Psoas muscle (tissue), 7 donors: ENCODE measurements at regions not wholly inside any gene's neighbourhood (a gene's known extent, or its start where the extent isn't known, plus 50 kb on each side); places are given as distances from the start of the nearest gene placed in this dataset.
A peak's percentile ranks its signal among the peaks of the same experiment; 100 is the strongest.

ENCODE experiments used
- ATAC-seq, 4 donors: fragments of 200-7000 bp; cut with Tn5 transposase; one replicate each; pipeline ENCODE4 v1.9.1; 2020; ENCODE audit warnings: moderate library complexity in 3 of 4, mild to moderate bottlenecking in 2 of 4
- DNase-seq, 2 donors: peaks; one replicate each; pipeline ENCODE4 v3.0.0-alpha.2; 2020
- H3K27ac ChIP-seq: fragments of 200-600 bp; one replicate; pipeline ENCODE4 v1.8.0; 2022
- H3K27me3 ChIP-seq, 3 donors: fragments of 200-600 bp in 1 of 3; one replicate each; pipeline versions ENCODE4 v1.6.1 to v1.8.0; 2013 to 2022; ENCODE audit warnings: low read length in 2 of 3, mild to moderate bottlenecking in 2 of 3, moderate library complexity in 1 of 3; ENCODE audit not compliant: insufficient read depth in 3 of 3
- H3K36me3 ChIP-seq, 2 donors: fragments of 200-600 bp in 1 of 2; one replicate each; pipeline versions ENCODE4 v1.6.1 to v1.8.0; 2013 to 2022; ENCODE audit warnings: low read depth in 1 of 2, mild to moderate bottlenecking in 1 of 2, moderate library complexity in 1 of 2; ENCODE audit not compliant: insufficient read depth in 1 of 2
- H3K4me1 ChIP-seq: fragments of 200-600 bp; one replicate; pipeline ENCODE4 v1.8.0; 2022
- H3K4me3 ChIP-seq: fragments of 200-600 bp; one replicate; pipeline ENCODE4 v1.8.0; 2022; ENCODE audit warnings: mild to moderate bottlenecking
- H3K9me3 ChIP-seq: fragments of 200-600 bp; one replicate; pipeline ENCODE4 v1.8.0; 2022
- CTCF ChIP-seq: fragments of 200-600 bp; IDR thresholded peaks from one replicate; pipeline ENCODE4 v1.8.0; 2022; ENCODE audit warnings: antibody characterized with exemption
- WGBS, 3 donors: extraction: QIAGEN DNeasy Blood & Tissue Kit; methylation state at CpG; one replicate each; pipeline versions ENCODE4 v1.1.6 to v1.1.7; 2013; 5-methylcytosine and 5-hydroxymethylcytosine counted together
- intact Hi-C, 2 donors: fragments of 100-400 bp; cut with DNase I; formaldehyde crosslinking; loops; one replicate each; pipeline versions ENCODE4 v1.11.0 to v1.14.2; 2022
- donor health status: healthy with polysubstance abuse.
- donor health status: DM: no; HTN: no; CAD: no; lungs with moderate emphysema.
- donor health status: Bipolar disorder and iron deficiency.
- donor health status: healthy.
- donor health status: DM: yes; HTN: yes; CAD: no.
- donor health status: DM: no; HTN: no; CAD: no.
- donor health status: DM: yes; HTN: yes; CAD: no.

- DNase-seq: peak; percentile 42 to 62
- intact Hi-C loops: no loop called here
- no peaks in the 10 kb centered on the region for H3K9me3 ChIP-seq
- peaks cover 5% of the 10 kb centered on the region for H3K4me1 ChIP-seq
- peak in 2 of 4 donors; percentile 41 to 57 for ATAC-seq
- H3K27ac ChIP-seq: no peak overlapping the region
- no peak for TF ChIP-seq CTCF
- no peaks in the 10 kb centered on the region for H3K36me3 ChIP-seq
- H3K27me3 ChIP-seq: peaks cover 0 to 36% (median 7%) of the 10 kb centered on the region in 3 donors
- peak overlapping the region; percentile 70 for H3K4me3 ChIP-seq
- 1% methylated on average over 47 to 54 of the region's 54 CpGs for WGBS, 3 donors
Observed at GRCh38 chr12:24562771-24563431, 386.0 kb downstream of the BCAT1 start.

- Histone ChIP-seq H3K4me3 (peak overlapping the region; percentile 70), H3K27me3 (peaks cover 0 to 36% (median 7%) of the 10 kb centered on the region in 3 donors), H3K4me1 (peaks cover 5% of the 10 kb centered on the region), H3K9me3 (no peaks in the 10 kb centered on the region), H3K36me3 (no peaks in the 10 kb centered on the region), H3K27ac (peak overlapping the region; percentile 32)
- DNase-seq: peak; percentile 63 to 81
- intact Hi-C loops: no loop called here
- peak; percentile 17 to 77 (median 60) for ATAC-seq
- 1% methylated on average over 41 to 69 of the region's 76 CpGs for WGBS, 3 donors
- no peak for TF ChIP-seq CTCF
Observed at GRCh38 chr12:24561882-24562770, 386.8 kb downstream of the BCAT1 start.

DNA sequence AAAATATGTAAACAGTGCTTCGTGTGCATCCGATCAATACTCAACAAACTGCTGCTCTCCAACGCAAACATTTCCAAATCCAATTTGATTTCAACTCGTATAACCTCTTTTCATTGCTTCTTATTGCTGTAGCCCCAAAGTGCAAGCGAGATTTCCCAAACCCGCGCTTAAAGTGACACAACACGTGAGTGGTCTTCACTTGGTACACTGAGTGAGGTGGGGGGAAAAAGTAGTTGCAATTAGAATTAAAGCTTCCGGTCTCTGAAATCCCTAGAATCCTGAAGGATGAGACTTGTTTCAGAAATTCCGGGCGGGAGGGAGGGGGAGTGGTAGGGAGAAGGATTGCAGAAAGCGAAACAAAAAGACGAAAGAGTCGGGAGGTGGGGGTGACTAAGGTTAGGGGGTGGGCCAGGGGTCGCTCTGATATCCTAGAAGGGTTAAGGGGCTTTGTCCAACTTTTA is 387.5 kb downstream of the BCAT1 start:
- TF ChIP-seq CTCF: no peak
- Histone ChIP-seq H3K27ac (peak overlapping the region; percentile 50), H3K9me3 (no peaks in the 10 kb centered on the region), H3K4me1 (peaks cover 5% of the 10 kb centered on the region), H3K36me3 (no peaks in the 10 kb centered on the region), H3K4me3 (peak overlapping the region; percentile 70), H3K27me3 (peaks cover 0 to 36% (median 7%) of the 10 kb centered on the region in 3 donors)
- ATAC-seq (peak in 2 of 4 donors; percentile 19 to 54), DNase-seq (no peak)
- intact Hi-C loops: no loop called here
- WGBS, 3 donors: 1 to 2% (median 1%) methylated on average over 15 of the region's 15 CpGs

GRCh38 chr12:24560831-24561271 is 388.1 kb downstream of the BCAT1 start:
- Histone ChIP-seq H3K4me1 (peaks cover 5% of the 10 kb centered on the region), H3K4me3 (peak overlapping the region; percentile 70), H3K9me3 (no peaks in the 10 kb centered on the region), H3K27ac (peak overlapping the region; percentile 50), H3K27me3 (peaks cover 0 to 36% (median 7%) of the 10 kb centered on the region in 3 donors), H3K36me3 (no peaks in the 10 kb centered on the region)
- no peak for ATAC-seq
- no peak for TF ChIP-seq CTCF
- intact Hi-C loops: no loop called here
- no peak for DNase-seq
- 8 to 29% (median 13%) methylated on average over 2 of the region's 2 CpGs for WGBS, 3 donors
